Skin of body (tissue), 1 donor: ENCODE measurements at regions not wholly inside any gene's neighbourhood (a gene's known extent, or its start where the extent isn't known, plus 50 kb on each side); places are given as distances from the start of the nearest gene placed in this dataset.

Experiments
- DNase-seq: peaks from one replicate; lab custom pipeline; 2025; lab: John Stamatoyannopoulos, UW

- DNase-seq: no peak
Measured at GRCh38 chr5:44868541-44868940, 59.8 kb downstream of the MRPS30 start.

- DNase-seq: peak; percentile 57
Measured at GRCh38 chr5:44869928-44870327, 61.2 kb downstream of the MRPS30 start.

GRCh38 chr5:44870430-44870829 is 61.7 kb downstream of the MRPS30 start:
- no peak for DNase-seq

DNA sequence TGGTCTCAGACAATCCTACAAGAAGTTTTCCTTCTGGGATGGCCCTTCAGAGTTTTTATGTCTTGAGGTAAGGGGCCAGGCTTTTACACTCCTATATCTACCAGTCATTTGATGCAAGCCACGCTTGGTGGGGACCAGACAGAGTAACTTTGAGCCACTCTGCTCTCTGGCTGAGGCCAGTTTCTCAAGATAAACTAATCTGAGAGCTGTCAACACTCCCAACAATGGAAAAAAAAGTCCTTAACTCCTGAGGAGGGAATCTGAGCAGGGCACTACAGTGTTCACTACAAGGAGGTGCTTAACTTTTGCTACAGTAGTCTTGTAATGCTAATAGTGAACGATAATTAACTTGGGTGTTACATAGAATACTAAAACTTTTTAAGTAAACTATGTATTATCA is 62.7 kb downstream of the MRPS30 start:
- DNase-seq: no peak

DNA sequence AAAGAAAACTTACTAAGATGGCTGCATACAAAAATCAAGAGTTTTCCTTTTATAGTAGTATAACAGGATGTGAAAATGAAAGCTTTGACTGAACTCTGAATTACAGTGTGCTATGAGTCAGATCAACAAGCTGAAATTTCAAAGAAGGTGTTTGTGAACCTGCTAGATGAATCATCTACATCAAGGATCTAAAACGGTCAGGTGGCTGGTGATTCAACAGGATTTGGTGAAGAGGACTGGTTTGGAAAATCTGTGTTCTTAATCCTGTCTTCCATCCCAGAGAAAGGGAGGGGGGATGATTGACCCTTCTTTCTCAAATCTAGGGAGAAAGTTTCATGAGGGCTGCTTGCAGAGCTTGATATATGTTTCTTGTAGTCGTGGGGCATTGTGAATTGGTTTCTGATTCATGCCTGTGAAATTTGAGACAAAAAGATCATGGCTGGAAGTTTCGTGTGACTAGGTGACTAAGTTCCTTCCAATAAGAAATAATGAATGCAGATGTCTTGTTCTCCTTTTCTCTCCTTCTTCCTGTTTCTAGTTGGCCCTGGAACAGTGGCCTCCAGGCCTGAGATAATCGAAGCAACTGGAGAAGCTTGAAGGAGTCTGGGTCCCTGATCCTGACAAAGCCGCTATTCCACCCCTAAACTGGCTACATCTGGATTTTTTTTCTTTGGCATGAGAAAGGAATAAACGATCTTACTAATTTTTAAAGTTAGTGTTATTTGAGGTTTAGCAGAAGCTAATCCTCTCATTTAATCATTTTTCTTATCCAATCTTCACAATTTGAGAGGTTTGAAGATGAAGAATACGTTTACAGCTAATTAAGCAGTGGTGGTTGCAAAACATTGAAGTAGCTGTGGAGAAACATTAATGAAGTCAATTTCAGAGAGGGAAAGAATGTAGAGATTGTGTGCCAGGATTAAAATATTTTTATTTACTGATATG is 67.2 kb downstream of the MRPS30 start:
- DNase-seq: no peak

DNA sequence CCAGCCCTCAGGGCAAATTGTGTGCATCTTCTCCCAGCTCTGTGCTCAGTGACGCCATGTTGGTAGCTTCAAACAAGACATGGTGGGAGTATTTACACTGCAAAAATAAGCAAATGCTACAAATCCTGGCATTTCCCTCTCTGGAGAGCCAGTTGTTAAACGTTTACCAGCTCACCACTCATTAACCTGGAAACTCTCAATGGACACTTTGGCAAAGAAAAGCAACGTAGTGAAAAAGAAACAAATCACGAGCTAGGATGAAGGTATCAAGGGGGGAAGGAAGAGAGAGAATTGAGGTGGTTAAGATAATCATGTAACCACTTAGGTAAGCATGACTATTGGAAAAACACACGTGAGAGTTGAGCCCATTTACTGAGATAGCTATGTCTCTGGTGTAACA is 72.5 kb downstream of the MRPS30 start:
- DNase-seq: no peak

DNA sequence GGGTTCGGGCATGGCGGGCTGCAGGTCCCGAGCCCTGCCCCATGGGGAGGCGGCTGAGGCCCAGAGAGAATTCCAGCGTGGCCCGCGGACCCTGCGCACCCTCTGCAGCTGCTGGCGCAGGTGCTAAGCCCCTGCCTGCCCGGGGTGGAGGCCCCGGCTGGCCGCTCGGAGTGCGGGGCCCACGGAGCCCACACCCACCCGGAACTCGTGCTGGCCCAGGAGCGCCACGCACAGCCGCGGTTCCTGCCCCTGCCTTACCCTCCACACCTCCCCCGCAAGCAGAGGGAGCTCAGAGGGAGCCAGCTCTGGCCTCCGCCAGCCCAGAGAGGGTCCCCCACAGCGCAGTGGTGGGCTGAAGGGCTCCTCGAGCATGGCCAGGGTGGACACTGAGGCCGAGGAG is 75.3 kb downstream of the MRPS30 start:
- DNase-seq: no peak

DNA sequence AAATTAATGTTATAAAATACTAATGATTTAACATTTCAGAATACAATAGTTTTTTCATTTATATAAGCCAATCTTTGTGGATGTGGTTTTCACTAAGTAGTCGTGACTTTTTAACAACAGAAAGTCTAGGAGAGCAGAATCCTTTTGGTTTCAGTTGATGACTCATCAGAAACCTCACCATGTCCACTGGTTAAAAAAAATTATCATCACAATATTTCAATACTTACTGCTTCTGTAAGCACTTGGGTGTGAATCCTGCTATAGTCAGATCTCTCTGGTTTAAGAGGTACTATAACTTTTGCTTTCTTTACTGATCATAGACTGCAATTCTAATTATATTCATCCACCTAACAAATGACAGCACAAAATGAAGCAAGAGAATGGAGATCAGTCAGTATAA is 77.2 kb downstream of the MRPS30 start:
- no peak for DNase-seq

DNA sequence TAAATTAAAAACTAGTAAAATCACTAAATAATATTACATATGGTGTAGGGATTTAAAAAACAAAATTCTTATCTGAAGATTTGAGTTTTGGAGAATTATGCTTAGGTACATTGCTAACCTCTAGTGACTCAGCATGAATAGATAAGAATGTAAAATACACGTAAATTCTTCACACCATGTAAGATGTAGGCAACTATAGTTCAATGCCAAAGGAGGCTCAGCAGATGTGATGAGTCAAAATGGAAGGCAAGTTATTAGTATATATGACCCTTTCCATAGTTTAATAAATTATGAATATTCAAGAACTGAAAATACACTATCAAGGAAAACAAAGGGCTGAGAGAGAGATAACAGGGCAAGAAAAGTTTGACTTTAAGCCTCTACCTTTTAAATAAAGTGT is 79.0 kb downstream of the MRPS30 start:
- no peak for DNase-seq

- no peak for DNase-seq
Measured at GRCh38 chr5:44888435-44888834, 79.7 kb downstream of the MRPS30 start.

DNA sequence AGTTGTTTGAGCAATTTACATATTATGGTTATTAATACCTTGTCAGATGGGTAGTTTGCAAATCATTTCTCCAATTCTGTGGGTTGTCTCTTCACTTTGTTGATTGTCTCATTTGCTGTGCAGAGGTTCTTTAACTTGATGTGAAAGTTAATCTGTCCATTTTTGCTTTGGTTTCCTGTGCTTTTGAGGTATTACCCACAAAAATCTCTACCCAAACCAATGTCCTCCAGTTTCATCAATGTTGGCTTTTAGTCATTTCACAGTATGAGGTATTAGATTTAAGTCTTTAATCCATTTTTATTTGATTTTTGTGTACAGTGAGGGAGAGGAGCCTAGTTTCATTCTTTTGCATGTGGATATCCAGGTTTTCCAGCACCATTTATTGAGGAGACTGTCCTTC is 82.4 kb downstream of the MRPS30 start:
- no peak for DNase-seq

DNA sequence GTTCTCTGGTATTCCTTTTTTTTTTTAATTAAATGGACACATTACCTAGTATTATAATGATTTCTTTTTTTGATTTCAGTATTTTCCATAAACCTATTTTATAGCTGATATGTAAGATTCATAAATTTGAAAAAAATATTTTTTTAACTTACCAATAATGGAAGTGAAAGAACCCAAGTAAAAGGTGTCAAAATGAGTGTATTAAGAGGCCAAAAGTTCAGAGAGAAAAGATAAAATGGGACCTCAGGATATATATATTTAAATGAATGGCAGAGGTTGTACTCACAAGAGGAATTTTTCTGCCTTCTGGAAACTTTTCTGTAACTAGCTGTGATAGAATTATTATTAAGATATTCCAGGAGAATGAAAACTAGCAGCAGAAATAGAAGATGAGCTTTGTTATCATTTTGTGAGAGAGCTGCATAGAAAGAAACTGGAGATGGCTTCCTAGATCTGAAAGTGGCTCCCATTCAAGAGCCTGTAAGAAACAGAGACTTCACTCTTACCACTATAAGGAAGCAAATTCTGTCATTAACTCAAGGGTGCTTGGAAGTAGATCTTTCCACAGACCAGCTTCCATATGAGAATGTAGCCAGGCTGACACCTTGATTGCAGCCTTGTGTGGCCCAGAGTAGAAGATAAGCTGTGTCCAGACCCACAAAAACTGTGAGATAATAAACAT is 91.7 kb downstream of the MRPS30 start:
- DNase-seq: no peak

- DNase-seq: no peak
Measured at GRCh38 chr5:44907396-44907795, 98.6 kb downstream of the MRPS30 start.

DNA sequence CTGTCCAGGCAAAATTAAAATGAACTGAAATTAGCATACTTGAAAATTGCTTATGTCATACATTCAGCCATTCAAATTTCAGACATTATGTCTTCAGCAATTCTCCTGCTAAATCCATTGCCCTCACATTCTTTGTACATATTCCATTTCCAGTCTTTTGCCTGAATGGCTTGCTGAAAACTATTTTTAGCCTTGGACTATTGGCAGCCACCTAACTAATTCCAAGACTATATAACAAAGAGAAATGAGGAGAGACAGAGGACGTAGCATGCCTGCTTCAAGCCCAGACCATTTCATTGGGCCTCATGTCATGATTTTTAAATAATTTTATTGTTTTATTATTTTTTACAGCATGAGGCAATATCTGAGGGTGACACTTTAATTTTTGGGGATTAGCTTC is 100.3 kb downstream of the MRPS30 start:
- DNase-seq: no peak

DNA sequence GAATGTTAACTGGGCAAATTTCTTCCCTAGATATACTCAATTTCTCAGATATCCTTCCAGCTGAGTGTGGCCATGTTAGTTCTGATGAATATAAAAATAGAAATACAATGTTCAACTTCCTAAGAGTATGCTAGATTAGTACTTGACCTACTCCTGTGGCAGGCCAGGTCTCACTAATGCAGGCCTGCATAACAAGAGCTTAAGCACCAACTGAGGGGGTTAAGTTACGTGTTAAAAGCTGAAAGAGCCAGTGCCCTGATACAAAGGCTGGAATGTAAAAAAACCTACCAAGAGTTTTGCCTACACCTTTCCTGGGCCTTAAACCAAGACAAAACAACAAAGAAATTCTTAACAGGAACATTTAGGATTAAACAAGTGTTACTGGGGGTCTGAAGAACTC is 102.8 kb downstream of the MRPS30 start:
- DNase-seq: no peak

DNA sequence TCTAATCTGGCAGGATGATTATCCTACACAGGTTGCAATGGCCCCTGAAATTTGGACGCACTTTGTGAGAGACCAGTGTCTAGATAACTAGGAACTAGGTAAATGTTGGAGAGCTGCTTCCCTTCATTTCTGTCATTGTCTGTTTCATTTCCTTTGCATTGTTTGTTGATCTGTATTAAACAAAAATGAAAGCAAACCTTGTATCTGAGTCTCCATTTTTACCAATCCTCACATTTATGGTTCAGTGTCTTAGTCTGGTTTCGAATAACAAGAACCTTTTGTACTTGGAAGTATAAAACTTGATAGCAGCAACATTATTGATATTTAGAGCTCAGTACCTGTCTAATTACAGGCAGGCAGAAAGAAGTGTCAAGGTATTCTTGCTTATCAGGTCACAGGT is 105.5 kb downstream of the MRPS30 start:
- DNase-seq: no peak

DNA sequence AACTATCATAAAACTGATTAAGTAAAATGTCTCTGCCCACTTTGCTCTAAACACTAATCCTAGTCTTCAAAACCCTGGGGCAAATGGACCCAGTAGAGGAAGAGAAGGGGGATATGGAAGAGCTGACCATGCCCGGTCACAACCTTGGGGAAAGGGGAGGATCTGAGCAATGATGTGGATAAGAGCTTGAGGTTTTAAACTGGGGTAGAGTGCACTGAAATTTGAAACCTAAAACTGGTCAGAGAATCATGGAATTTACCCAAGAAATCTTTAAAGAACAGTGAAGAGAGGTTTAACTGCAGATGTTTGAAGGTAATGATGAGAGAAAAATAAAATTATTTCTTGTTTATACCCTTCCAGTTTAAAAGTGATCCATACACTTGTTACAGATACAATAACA is 110.8 kb downstream of the MRPS30 start:
- no peak for DNase-seq

DNA sequence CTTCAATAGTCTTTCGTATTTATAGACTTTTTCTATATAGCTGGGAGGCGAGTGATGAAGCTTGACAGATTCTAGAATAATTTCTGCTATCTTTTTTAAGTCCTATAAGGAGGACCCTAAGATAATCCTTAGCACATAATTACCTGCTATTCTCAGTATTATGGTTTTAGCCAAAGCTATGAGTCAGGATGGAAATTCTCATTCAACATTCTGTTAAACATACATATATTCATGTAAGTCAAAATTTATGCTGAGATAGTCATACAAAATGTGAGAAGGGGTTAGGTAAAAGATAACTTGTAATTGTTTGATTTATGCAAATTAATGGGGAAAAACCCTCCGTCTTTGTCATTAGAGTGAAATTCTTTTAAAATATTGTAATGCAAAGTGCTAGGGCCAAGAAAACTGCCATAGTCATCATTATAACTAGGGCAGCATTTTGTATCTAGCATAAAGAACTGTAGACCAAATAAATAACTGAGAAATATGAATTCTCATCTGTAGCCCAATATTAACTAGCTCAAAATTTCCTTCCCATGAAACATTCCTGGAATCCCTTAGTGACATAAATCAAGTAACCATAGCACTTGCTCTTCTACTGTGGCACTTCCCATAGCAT is 118.5 kb downstream of the MRPS30 start:
- DNase-seq: no peak

DNA sequence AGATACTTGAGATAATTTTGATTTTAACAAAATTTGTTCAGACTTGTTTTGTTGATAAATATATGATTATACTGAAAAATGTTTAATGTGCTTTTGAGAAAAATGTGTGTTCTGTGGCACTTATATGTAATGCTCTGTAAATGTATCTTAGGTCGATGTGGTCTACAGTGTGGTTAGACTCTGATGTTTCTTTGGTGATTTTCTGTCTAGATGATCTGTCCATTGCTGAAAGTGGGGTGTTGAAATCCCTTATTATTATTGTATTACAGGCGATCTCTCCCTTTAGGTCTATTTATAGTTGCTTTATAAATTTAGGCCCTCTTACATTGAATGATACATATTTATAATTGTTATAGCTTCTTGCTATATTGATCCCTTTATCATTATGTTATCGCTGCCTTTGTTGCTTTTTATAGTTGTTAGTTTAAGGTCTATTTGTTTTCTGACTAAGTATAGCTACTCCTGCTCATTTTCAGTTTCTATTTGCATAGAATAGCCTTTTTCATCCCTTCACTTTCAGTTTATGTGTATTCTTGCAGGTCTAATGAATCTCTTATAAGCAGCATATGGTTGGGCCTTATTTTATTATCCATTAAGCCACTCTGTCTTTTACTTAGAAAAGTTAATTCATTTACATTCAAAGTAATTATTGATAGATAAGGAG is 124.3 kb downstream of the MRPS30 start:
- no peak for DNase-seq

DNA sequence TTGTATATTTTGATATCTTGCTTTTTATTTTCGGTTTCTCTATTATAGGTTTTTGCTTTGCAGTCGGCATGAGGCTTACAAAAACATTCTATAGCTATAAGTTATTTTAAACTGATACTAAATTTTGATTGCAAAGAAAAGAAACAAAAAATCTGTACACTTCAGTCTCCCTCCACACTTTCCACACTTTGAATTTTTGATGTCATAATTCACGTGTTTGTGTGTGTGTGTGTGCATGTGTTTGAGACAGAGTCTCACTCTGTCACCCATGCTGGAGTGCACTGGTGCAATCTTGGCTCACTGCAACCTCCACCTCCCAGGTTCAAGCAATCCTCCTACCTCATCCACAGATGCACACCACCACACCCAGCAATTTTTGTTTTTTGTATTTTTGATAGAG is 124.9 kb downstream of the MRPS30 start:
- DNase-seq: no peak

DNA sequence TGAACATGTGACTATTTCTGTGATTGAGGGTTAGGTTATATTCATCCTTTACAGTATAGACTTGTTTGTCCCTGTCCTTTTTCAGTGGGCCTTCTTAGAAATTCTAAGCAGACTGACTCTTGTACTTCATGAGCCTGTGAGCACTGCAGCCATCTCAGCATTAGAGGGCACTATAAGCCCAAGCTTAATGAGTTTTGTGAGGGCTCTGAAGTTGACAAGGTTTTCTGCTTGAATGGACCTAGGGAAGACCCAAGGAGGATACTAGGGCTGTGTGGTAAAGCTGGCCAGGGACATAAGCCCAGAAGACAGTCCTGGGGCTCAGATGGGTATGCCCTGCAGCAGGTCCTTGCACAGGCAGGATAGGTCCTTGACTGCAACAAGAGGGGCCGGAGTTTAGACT is 126.5 kb downstream of the MRPS30 start:
- DNase-seq: no peak

DNA sequence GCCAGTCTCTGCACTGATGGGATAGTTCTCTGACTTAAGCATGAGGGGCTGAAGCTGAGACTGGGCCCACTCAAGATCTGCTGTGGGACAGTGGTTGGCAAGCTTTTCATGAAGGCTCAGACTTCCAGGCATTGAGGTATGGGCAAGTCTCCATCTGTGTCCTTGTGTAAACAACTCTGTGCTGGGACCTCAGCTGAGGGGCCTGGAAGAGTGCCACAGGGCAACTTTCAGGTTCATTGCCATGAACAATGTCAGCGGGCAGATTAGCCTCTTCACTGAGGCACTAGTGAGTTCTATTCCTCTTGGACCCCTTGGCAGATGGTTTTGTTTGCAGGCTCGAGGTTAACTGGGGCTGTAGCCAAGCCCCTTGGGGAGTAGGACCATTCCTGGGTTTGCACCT is 127.1 kb downstream of the MRPS30 start:
- no peak for DNase-seq
